ENCODE measurements at regions not wholly inside any gene's neighbourhood (a gene's known extent, or its start where the extent isn't known, plus 50 kb on each side); places are given as distances from the start of the nearest gene placed in this dataset.

DNA sequence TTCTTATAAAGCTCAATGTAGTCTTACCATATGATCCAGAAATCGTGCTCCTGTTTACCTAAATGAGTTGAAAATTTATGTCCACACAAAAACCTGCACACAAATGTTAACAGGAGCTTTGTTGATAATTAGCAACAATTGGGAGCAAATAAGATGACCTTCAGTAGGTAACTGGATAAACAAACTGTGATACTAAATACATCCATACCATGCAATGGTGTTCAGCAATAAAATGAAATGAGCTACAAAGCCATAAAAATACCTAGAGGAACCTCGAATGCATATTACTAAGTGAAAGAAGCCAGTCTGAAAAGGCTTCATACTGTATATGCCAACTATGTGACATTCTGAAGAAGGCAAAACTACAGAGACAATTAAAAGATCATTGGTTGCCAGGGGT lies 185.6 kb upstream of the HNRNPA3 start:
- DNase-seq (ENCODE audit: low read depth), result no peak

DNA sequence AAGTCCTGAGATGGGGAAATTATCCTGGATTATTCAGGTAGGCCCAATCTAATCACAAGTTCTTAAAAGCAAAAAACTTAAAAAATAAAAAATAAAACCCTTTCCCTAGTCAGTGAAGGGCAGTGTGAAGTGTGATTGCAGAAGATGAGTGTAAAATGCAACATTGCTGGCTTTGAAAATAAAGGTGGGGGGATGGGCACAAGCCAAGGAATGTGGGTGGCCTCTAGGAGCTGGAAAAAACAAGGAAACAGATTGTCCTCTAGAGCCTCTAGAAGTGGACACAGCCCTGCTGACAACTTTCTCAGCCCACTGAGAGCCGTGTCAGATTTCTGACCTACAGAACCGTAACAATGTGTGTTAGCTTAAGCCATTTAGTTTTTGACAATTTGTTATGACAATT lies 184.3 kb upstream of the HNRNPA3 start:
- no peak for DNase-seq (ENCODE audit: low read depth)

DNA sequence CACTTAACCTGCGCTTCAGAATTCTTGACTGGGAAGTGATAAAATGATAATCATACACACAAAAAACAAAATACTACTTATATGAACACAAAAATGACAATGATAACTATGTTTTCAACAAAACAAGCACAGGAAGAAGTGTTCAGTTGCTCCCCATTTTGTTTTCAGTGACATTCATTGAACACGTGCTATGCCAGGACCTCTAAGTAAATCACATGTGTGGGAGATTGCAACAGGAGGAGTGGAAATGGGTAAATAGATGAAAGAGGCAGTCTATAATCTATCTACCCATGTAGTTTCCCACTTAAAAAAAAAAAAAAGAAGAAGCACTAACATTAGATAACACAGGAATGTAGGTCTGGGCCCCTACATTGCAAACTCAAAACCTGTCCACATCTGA lies 183.5 kb upstream of the HNRNPA3 start:
- no peak for DNase-seq (ENCODE audit: low read depth)

DNA sequence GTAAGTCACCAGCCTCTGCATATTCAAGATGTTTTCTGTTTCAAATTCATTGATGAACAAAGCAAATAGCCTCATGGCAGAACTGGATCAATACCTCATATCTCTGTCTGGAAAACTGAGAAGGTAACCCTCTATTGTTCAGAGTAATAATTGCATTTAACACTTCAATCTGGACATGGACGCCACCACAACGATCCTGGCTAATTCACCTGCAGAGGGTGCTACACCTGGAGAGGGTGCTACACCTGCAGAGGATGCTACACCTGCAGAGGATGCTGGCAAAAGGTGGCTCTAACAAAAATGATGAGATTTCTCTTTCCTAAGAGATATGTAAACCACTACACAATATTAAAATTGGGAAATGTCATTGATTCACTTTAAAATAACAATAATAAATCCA lies 183.1 kb upstream of the HNRNPA3 start:
- DNase-seq (ENCODE audit: low read depth), result no peak

DNA sequence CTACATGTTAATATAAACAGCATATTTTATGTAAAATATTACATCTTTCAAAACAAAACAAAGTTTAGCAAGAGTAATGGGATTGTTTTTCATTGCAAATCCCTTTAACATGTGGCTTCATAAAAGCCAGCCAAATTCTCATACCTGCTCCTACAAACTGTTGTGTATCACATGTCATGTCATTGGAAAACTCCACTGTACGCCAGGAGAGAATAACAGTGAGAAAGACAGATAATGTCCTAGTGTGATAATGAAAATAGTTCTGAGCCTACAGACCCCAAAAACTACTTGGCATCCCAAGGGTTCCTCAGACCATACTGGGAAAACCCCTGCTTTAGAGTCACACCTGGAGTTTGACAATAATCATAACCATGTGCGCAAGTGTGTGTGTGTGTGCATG lies 182.7 kb upstream of the HNRNPA3 start:
- no peak for DNase-seq (ENCODE audit: low read depth)

DNA sequence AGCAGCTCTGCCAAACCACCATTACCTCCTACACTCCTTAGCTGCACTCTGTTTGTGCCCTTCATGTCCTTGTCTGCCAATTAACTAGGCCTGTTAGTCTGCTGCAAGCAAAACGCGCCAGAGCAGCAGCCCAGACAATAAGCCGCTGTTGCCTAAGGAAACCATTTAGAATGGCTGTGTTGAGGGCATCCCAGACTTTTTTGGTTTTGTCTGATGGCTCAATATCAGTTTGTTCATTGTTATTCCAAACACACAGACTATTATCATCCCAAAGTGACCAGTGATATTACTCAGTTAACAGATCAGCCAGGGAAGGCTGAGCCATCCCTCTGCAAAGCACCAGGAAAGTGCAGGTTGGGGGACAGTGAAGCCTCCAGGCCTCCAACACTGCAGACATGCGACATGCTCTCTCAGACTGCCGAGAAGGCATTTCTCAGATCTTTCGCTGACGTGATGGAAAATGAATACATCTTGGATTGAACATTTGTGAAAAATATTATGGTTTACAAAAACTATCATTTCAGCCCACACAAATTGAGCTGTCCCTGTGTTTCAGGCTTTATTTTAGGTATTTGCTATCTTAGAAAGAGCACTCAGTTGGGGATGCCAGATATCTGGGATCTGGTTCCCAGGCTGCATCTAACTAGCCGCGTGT lies 182.0 kb upstream of the HNRNPA3 start:
- DNase-seq (ENCODE audit: low read depth), result no peak

DNA sequence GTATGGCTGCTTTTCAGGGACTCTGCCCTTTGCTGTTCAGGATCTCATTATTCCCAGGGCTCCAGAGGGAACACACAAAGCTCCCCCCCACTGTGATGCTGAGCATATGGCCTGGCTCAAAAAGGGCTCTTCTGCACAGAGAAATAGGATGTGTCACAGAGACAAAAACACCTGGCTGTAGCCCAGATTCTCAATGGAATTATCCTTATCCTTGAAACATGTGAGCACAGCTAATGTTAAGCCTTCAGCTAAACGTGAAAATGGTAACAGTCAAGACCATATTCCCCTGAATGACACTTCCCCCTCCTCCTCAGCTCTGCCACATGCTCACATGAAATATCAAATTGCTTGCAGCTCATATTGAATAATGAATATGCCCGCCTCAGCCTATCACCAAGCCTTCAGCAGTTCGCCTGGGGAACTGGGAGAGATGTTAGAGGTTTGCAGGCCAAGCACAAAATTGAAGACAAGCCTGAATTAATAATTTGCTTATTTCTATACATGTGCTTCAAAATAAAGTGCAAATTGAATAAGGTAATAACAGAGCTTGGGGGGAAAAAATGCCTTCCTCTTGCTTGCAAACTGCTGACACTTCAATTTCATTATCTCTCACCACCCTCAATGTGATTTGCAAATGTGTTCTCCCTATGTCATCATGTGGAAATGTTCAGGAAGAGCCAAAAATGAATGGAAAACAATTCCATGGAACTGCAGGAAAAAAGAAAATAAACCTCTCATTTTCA lies 181.0 kb upstream of the HNRNPA3 start:
- DNase-seq (ENCODE audit: low read depth), result no peak

DNA sequence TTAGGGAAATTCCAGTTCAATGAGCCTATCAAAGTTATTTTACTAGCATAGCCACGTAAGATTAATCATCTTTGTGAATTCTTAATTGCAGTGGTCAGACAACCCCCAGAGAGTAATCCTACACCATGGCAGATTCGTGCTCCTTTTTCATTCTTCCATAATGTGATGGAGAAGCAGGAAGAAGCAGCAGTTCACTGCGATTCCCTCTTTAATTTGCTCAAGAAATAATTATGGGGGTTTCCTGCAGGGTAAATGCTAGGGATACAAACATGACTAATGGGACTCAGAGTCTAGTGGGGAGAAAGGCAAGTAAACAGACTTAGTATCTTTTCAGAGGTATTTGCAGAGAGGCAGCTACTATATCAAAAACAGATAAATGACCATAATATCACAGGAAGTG lies 175.8 kb upstream of the HNRNPA3 start:
- no peak for DNase-seq (ENCODE audit: low read depth)

DNA sequence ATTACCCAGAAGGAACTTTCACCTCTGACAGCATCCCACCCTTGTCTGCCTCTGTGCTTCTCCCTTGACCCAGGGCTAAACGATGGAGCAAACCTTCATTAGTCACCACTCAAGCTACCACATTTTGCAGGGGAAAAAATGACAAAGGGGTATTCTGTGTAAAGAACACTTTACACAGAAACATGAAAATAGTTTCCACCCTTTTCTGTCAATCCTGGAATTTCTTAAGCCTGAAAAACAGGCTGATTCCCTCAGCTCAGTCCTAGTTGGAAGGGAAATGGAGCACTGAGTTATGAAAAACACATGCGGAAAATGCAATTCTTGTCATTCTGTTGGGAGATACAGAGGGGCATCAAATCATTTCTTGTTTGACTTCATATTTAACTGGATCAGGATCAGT lies 175.0 kb upstream of the HNRNPA3 start:
- DNase-seq (ENCODE audit: low read depth), result no peak

DNA sequence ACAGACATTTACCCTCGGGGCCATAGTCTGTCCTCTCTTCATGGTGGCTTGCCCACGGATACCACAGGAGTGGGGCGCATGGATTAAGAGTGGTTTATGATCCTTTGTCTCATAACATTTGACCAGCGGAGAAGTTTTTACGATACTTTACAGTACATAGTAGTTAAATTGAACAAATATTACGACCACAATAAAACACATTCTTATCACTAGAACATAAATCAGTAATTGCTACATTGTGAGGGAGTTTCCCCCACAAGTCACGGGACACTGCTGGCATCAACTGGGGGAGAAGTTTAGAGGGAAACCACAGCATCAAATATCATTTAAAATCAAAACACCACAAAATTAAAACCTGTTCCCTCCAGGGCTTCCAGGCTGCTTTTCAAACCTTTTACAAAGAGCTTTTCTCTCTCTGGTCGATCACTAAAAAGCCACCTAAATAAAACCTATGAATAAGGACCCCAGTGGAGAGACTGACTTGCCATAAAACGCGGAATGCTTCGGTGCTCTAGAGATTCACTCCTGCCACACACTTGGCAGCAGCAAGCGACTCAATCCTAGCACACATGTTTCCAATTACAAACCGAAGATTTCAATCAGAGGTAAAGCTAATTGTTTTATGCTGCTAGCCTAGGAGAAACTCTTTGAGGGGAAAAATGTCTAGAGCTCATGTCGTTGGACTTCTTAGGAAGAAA lies 173.7 kb upstream of the HNRNPA3 start:
- DNase-seq (ENCODE audit: low read depth), result no peak

DNA sequence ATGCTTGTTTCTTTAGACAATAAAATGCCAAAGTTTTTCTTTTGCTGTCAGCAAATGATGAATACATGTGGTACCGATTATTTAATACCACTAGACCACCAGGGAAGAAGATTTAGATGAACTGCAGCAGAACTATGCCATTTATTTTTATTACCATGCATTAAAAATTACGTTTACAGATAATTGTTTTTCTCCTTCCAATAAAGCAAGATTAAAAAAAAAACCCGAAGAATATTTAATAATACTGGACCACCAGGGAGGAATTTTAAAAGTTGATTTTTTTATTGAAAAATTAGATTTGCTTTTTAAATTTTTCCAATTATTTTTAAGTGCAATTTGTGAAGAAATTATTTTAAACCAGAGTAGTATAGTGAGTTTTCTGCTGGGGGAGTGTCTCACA lies 170.3 kb upstream of the HNRNPA3 start:
- no peak for DNase-seq (ENCODE audit: low read depth)

DNA sequence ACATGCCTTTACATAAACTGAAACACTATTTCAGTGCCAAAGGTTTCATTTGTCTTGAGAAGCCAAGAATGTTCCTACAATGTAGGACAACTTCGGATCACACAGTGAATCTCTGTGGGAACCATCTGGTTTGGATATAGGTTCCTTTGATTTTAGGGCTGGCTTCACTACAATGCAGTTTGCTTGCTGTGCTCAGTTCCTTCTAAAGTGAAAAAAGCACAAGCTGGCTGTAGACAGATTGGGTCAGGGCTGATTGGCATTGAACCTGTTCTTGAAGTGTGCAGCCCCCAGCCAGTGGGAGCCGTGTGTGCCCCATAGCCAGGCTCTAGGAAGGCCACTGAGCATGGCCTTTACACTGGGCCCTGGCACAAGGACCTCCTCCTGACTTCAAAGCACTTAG lies 167.9 kb upstream of the HNRNPA3 start:
- DNase-seq (ENCODE audit: low read depth), result no peak

DNA sequence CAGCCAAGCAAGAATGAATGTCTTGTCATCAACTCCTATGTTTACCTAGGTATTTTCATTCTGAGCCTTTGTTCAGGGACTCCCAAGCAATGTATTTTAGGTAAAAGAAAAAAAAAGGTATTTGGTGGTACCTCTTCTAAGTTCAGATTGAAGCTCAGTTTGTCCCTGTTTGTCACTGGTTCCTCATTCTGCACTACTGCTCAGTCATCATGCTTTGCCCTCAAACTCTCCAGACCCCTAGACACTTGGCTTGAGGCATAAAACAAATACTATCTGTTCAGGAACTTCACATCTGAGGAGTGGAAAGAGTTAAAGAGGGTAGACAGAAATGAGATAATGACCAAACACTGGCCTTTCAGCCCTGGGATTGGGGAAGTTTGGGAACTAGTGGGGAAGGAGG lies 163.6 kb upstream of the HNRNPA3 start:
- DNase-seq (ENCODE audit: low read depth), result no peak

DNA sequence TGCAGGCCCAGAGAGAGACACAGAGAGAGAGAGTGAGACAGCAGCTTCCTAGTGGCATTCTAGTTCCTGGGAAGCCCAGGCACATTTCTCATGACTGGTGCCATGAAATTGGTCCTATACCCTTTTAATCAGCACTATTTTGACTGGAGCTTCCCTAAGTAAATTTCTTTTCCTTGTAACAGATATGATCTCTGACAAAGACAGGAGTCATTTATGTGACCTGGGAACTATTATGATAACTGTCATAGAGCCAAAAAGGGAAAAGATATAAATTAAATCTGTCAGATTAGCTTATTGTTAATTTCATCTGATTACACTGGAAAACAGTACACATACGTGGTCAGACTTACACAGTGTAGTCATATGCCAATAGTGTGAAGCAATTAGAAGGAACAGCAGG lies 161.3 kb upstream of the HNRNPA3 start:
- no peak for DNase-seq (ENCODE audit: low read depth)

DNA sequence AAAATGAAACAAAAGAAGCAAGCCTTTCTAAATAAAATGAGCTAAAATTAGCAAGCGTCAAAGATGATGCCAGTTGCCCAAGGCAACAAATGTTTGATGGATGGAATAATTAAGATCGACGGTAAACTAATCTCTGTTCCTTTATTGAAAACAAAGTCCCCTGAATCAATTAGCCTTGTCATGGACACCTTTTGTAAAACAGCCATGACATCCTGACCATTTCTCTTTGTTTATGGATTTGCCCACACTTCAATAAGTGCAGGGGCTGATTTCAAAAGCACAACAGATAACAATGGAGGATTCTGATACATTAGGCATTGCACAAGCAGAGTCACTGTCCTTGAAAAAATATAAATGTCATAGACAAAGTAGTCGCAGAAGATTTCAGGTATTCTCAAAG lies 160.1 kb upstream of the HNRNPA3 start:
- no peak for DNase-seq (ENCODE audit: low read depth)

DNA sequence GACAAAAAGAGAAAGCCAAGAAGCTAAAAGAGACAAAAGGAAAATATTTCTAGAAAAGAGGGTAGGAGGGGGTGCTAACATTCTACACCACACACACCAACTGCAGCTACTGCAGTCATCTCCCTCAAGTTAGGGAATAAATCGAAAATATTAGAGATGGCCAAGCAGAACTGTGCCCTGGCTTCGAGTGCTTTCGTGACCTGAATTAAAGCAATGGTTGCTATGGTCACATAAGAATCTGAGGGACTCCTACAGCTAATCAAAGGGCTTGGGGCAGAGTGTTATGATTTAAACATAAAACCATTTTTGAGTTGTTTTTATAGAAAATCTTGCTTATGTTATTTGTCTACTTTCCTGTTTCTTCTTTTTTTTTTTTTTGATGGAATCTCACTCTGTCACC lies 159.6 kb upstream of the HNRNPA3 start:
- no peak for DNase-seq (ENCODE audit: low read depth)

DNA sequence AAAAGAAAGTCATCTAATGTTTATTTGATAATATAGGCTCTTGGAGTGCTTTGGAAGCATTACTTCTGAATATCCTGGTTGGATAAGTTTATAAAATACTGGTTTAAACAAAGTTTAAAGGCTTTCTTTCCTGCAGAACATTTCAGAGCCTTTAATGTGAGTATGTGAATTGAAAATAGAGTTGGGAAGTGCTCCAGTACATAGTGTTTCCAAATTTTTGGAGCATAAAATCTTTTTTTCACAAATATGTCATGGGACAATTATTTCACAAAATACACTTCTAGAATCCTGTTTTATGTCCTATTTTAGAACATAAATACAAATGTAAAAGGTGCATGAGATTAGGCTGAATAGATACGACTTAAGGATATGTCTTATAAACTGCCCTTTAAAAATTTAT lies 158.9 kb upstream of the HNRNPA3 start:
- DNase-seq (ENCODE audit: low read depth), result no peak

DNA sequence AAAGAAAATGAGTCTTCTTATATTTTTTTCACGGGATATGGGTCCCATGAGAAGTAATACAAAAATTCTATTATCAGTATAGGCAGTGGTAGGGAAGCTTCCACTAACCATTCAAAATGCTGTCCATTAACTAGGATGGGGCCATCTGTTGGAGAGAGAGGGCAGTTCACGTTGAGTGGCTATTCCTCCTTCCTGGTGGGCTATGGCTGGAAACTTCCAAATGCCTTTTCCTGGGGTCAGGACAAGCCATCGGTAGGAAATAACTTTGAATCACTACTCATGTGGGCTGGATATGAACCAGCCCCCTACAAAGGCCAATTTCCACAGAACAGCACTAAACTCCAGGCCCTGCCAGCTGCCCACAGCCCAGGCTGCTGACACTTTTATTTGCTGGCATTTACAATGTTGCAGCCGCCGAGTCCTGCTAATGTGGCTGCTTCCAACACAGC lies 156.1 kb upstream of the HNRNPA3 start:
- no peak for DNase-seq (ENCODE audit: low read depth)

DNA sequence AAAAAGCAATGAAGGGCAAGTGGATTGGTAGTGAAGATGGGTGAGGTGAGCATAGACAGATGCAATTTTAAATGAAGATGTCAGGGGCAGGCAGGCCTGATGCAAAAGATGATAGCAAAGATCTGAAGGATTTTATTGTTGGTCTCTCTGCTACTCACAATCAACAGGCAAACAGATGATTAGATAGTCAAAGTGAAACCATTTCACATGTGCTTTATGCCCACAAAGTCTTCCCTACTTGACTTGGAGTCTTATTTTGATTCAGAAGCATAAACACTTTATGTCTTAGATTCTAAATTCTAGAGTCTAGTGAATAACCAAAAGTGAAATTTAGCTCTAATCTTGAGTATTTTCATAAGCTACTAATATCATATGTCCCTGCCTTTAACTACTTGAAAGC lies 153.8 kb upstream of the HNRNPA3 start:
- DNase-seq (ENCODE audit: low read depth), result no peak

DNA sequence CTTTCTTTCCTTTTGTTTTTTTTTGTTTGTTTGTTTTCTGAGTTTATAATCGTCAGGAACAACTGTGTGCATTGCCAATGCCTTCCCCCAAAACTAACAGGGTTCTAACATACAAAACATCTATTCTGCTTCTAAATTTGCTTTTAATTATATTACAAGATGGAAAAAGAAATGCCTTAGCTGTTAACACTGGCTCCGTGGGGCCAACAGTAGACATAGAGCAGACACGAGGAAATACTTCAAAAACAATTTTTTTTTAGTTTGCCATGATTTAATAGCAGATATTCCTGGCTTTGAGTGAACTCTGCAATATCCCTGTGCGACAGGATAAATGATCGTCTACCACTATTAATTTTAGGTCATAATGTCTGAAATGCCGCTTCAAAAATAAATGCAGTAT lies 153.3 kb upstream of the HNRNPA3 start:
- DNase-seq (ENCODE audit: low read depth), result no peak

DNA sequence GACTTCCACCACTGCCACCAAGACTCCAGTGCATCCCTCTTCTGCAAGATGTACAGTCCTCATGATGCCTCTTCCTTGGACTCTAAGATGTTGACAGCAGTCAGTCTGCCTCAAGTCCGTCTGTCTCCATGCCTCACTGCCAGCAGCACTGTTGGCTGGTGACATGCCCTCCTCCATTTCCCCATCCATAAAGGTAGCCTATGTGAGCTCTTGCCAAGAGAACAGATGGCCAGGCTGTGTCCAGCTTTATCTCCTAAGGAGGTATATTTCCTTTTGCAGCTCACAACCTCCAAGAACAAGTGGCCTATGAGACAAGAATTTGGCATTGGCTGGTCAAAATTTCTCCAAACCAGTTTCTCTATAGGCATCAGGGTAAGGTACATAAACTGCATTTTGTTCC lies 149.3 kb upstream of the HNRNPA3 start:
- no peak for DNase-seq (ENCODE audit: low read depth)

DNA sequence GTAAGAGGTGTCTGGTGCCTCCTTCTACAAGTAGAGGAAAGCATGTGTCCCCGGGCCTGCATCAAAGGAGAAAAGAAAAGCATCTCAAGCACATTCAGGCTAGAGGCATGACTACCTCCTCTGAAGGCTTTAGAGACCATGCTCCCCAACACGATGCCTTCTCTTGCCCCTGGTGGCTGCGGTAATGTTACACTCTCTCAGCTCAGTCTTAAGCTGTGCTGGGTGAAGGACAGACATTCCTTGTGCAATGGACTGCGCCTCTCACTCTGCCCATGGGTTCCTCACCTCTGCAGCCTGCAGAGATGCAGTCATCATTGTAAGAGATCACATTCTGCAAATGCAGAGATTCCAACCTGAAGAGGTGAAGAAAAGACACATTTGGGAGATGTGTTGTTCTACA lies 148.2 kb upstream of the HNRNPA3 start:
- no peak for DNase-seq (ENCODE audit: low read depth)

DNA sequence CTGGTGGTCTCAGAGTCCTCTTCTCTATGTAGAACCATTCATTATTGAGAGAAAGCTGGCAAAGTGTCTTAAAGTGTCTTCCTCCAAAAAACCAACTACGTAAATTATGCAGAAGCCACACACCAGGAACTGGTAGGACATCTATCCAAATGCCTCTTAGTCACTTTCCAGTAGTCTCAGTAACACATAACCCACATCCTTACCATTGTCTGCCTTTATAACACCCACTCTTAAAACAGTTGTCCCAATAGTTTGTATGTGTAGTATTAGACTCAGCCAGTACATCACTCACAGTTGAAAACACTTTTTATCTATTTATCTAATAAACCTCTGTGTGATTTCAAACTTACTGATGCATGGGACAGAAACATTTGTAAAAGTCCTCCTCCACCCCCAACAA lies 143.6 kb upstream of the HNRNPA3 start:
- no peak for DNase-seq (ENCODE audit: low read depth)

DNA sequence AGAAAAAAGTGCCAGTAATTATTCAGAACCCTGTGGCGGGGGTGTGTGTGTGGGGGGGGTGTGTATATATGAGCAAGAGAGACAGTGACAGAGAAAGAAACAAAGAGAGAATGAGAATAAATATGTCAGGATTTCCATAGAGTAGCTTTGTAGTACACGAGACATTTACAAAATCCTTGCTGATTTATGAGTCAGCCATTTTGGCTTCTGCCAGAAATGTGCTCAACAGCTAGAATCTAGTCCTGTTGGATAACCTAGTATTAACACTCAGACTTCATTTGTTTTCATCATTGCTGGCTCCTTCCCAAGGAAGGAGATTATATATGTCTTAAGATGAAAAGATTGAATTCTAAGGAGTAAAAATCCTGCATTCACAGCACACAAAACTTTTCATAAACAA lies 140.5 kb upstream of the HNRNPA3 start:
- no peak for DNase-seq (ENCODE audit: low read depth)

All from fibroblast of the conjunctiva (primary cell).